ENCODE measurements at regions not wholly inside any gene's neighbourhood (a gene's known extent, or its start where the extent isn't known, plus 50 kb on each side); places are given as distances from the start of the nearest gene placed in this dataset.

DNA sequence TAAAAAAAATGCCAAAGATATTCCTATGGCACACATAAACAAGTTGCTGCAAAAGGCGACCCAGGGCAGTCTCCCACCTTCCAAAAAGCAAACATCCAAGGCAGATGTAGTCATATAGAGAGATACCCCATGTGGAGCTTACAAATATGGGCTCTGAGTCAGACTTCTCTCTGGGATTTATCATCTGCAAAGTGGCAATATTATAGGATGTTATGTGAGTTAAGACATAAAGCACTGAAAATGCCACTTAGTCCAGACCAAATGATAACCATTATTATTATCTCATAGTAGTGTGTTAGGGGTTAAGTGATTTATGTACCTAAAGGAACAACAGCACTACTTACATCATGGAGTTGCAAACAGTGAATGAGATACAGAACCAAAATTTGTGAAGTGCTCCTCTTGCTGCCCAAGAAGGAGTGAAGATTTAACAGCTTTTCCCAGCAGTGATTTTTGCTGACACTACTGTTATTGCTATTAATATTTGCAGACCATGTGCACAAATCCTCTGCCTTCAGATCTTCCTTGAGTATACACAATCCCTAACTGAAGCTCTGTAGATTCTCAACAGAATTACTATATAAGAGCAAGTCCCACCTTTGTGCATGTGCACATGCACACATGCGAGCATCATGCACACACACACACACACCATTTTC, 560.0 kb upstream of the SALL1 start:
- no peak for TF ChIP-seq POLR2A (IDR thresholded peaks at IDR 0.05)
- TF ChIP-seq, protein P1, sequence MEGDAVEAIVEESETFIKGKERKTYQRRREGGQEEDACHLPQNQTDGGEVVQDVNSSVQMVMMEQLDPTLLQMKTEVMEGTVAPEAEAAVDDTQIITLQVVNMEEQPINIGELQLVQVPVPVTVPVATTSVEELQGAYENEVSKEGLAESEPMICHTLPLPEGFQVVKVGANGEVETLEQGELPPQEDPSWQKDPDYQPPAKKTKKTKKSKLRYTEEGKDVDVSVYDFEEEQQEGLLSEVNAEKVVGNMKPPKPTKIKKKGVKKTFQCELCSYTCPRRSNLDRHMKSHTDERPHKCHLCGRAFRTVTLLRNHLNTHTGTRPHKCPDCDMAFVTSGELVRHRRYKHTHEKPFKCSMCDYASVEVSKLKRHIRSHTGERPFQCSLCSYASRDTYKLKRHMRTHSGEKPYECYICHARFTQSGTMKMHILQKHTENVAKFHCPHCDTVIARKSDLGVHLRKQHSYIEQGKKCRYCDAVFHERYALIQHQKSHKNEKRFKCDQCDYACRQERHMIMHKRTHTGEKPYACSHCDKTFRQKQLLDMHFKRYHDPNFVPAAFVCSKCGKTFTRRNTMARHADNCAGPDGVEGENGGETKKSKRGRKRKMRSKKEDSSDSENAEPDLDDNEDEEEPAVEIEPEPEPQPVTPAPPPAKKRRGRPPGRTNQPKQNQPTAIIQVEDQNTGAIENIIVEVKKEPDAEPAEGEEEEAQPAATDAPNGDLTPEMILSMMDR (IDR thresholded peaks at IDR 0.05): no peak

Data from uterus (tissue), 2 donors.